AG10803 (cell line): ENCODE measurements at regions not wholly inside any gene's neighbourhood (a gene's known extent, or its start where the extent isn't known, plus 50 kb on each side); places are given as distances from the start of the nearest gene placed in this dataset.

ENCODE experiments used
- DNase-seq: peaks from one replicate; pipeline ENCODE4 v3.0.0; 2010; ENCODE audit warnings: low read depth
- H3K4me3 ChIP-seq: 2 replicates; pipeline ENCODE4 v1.5.1; 2011; ENCODE audit warnings: mild to moderate bottlenecking, low read length, control low read depth
- TF ChIP-seq, protein P1 (sequence below): conservative IDR thresholded peaks from 2 replicates; pipeline ENCODE4 v1.5.1; 2011; ENCODE audit warnings: mild to moderate bottlenecking, low read length, control low read depth, inconsistent platforms

DNA sequence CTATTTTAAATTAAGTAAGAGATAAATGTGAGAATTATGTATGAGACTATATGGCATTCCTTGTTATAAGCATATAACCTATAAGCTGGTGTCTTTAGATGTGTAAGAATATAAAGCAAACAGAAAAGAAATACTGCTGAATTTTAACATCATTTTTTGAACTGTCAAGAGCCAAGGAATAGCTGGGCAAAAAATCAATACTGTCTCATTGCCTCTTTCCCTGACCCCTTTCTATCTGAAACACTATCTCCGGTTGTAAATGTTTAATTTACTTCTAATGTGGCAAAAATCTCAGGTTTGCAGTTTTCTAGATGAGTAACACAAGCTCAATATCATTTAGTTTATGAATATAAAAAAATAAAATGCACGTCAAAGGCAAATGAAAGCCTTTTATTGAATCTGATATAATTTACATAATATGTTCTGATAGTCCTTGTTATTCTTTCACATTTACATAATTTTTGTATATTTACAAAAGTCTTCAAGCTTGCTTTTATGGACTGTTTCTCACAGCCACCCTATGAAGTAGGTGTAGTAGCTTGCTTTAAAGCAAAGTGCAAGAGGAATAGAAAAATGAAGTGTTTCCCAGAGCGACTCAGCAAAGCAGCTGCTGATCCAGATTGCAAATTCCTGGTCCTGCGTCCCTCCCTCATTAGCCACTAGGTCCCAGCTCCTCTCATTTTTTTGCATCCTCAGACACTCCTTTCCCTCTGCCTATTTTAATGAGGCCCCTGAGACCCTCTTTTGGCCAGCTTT, 188.2 kb upstream of the RFC3 start:
- H3K4me3 ChIP-seq: no peak overlapping the region
- DNase-seq: no peak
- TF ChIP-seq, protein P1, sequence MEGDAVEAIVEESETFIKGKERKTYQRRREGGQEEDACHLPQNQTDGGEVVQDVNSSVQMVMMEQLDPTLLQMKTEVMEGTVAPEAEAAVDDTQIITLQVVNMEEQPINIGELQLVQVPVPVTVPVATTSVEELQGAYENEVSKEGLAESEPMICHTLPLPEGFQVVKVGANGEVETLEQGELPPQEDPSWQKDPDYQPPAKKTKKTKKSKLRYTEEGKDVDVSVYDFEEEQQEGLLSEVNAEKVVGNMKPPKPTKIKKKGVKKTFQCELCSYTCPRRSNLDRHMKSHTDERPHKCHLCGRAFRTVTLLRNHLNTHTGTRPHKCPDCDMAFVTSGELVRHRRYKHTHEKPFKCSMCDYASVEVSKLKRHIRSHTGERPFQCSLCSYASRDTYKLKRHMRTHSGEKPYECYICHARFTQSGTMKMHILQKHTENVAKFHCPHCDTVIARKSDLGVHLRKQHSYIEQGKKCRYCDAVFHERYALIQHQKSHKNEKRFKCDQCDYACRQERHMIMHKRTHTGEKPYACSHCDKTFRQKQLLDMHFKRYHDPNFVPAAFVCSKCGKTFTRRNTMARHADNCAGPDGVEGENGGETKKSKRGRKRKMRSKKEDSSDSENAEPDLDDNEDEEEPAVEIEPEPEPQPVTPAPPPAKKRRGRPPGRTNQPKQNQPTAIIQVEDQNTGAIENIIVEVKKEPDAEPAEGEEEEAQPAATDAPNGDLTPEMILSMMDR: no peak

DNA sequence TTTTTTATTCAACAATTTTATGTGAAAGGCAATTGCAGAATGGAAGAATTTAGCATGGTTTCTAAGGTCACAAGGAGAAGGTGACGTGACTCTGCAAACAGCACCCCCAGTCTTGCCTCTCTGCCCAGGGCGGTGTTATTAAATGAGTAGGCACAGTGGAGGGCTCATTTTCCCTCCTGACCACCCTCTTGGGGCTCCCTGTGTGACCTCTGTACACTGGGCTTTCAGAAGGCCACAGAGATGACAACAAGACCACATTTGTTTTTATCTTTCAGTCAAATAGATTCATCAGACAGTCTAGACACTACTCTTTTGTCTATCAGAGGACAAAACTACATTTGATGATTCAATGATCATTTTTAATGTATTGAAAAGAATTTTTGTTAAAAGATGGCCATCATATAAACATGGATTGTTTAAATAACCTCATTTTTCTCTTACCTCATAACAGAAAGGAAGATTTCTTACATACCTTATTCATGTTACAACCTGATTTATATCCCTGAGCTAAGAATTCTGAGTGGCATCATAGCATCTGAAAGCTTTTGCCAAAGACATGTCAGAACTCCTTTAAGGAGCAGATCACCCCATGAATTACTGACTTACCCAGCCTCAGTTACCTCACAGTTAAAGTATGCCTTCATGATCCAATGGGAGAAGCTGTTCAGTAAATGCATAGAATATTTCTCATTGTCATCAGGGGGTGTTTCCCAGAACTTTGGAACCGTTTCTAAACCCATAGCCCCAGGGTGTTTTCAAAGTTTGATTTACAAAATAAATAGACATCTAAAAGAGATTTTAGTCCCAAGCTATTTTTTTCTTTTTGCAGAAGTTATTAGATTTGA, 184.0 kb upstream of the RFC3 start:
- no peak overlapping the region for H3K4me3 ChIP-seq
- TF ChIP-seq, protein P1: no peak
- peak; percentile 44 for DNase-seq

DNA sequence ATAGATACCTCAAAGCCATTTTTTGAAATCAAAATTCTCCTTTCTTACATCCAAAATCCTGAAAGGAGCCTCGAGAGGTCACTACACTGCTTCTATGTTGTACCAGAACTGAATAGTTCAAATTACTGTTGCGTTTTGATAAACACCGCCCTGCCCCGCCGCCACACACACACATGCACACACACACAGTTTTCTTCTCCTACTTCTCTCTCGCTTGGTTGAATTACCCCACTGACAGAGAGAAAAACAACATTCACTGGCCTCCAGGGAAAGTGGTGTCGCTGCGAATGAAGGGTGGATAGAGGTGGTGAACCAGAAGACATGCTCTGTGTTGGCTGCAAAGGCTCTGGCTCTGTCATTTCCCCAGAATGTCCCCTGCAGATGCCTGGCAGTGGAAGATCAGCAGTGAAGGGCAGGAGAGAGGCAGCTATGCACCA, 183.4 kb upstream of the RFC3 start:
- TF ChIP-seq, protein P1: no peak
- no peak overlapping the region for H3K4me3 ChIP-seq
- DNase-seq: no peak

DNA sequence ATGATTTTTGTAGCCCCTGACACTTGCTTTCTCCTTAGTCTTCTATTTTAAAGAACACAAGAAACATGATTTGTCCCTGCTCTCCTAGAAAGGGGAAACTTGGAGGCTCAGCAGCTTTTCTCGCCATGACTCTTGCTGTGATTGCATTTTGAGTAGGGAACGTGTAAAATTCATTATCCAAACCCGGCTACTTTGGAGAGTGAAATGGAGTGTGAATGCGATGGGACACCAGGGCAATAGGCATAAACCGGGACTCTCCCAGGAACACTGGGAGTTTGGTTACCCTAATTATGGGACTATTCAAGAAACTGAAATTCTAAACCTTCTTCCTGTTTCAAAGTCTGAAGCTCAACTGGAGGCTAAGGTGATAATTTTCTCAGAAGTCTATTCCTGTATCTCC, 181.7 kb upstream of the RFC3 start:
- no peak for DNase-seq
- no peak overlapping the region for H3K4me3 ChIP-seq
- TF ChIP-seq, protein P1: no peak

DNA sequence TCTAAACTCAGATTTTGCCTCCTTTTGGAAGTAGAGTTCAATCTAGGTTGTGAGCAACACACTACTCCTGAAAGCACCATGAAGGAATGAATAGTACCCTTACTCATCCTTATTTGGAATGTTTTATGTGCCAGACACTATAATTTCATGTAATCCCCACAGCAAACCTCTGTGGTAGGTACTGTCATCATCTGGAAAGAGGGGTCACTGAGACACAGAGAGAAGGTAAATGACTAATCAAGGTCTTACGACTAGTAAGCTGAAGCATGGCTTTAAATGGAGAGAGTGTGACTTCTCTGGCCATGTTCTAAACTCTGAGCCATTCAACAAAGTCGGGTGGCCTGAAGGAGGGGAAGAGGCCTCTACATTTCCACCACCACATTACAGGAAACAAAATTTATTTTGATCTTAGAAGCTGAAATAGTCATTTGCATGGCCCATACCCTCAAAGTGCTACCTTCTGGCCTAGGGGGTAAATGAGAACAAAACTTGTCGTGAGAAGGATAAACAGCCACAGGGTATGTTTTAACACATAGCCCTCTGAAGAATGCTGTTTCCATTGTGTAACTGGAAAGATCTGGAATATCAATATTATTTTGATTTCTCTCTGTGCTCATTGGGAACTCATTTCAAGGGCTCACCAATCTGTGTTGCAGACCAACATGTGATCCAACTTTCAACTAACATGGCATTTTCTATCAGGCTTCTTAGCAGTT, 180.8 kb upstream of the RFC3 start:
- no peak for DNase-seq
- no peak overlapping the region for H3K4me3 ChIP-seq

DNA sequence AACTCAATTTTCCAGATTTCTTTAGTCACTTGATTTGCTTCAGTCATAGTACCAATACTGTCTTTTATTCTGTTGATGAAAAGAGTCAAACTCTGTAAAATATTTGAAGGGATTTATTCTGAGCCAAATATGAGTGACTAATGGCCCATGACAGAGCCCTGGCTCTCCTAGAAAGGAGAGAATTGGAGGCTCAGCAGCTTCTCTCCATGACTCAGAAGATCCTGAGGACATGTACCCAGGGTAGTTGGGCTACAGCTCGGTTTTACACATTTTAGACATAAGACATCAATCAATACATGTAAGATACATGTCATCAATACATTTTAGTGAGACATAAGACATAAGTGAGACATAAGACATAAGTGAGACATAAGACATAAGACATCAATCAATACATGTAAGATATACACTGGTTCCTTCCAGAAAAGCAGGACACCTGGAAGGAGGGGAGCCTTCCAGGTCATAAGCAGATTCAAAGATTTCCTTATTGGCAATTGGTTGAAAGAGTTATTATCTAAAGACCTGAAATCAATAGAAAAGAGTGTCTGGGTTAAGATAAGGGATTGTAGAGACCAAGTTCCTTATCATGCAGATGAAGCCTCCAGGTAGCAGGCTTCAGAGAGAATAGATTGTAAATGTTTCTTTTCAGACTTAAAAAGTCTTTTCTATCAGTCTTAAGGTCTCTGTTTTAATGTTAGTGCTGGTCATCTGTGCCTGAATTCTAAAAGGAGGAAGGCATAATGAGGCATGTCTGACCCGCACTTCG, 179.8 kb upstream of the RFC3 start:
- DNase-seq: peak; percentile 70
- H3K4me3 ChIP-seq: no peak overlapping the region
- TF ChIP-seq, protein P1: no peak

More for the DNA sequence above, 180.8 kb upstream of the RFC3 start:
- TF ChIP-seq, protein P1: no peak
